HG02852 (cell line): ENCODE measurements at regions not wholly inside any gene's neighbourhood (a gene's known extent, or its start where the extent isn't known, plus 50 kb on each side); places are given as distances from the start of the nearest gene placed in this dataset.

Experiments used
- ATAC-seq: cut with Tn5 transposase; IDR thresholded peaks from one replicate; pipeline ENCODE4 v1.9.1; 2021; ENCODE audit warnings: mild to moderate bottlenecking, moderate library complexity; ENCODE audit not compliant: unreplicated experiment

DNA sequence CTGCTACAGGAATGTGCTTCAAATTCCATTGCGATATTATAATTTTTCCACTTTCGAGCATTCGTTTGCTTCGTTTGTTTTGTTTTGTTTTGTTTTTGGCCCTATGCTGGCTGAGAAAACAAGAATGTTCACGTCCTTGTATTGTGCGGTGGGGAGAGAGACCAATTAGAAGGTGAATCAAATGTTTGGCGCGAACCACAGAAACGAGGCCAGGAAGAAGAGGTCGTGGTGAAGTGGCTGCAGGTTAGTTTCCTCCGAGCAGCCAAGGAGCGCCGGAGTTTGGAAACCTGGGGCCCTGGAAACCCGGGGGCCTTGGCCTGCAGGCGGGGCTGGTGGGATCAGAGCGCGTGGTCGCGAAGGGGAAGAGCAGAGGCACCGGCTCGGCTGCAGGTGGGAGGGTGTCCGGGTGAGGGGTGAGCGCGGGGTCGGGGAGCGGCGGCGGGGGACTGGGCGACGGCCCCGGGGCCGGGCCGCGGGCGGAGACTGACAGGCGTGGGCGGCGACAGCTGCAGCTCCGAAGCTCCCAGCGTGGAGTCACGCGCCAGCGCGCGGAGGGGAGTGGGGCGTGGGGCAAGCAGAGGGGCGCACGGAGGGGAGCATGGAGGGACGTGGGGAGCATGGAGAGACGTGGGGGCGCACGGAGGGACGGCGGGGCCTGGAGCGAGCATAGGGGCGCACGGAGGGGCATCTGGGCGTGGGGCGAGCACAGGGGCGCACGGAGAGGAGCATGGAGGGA lies 141.5 kb upstream of the PDE10A start:
- ATAC-seq: no peak

DNA sequence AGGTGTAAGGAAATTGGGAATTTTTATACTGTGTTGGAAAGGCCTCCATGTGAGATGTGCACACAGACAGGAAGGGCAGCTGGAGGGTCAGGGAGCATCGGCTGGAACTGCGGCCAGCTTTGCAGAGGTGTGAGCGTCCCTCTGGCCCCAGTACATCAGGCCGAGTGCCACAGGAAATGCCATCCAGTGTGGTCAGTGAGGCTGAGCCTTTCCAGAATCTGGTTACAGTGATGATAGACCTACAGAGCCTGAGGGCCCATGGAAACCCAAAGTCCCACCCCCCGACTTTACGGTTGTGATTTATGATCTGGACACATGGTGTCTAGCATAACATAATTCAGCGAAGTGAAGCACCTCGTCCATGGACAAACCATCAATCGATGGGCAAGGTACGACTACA lies 137.3 kb upstream of the PDE10A start:
- ATAC-seq: no peak

DNA sequence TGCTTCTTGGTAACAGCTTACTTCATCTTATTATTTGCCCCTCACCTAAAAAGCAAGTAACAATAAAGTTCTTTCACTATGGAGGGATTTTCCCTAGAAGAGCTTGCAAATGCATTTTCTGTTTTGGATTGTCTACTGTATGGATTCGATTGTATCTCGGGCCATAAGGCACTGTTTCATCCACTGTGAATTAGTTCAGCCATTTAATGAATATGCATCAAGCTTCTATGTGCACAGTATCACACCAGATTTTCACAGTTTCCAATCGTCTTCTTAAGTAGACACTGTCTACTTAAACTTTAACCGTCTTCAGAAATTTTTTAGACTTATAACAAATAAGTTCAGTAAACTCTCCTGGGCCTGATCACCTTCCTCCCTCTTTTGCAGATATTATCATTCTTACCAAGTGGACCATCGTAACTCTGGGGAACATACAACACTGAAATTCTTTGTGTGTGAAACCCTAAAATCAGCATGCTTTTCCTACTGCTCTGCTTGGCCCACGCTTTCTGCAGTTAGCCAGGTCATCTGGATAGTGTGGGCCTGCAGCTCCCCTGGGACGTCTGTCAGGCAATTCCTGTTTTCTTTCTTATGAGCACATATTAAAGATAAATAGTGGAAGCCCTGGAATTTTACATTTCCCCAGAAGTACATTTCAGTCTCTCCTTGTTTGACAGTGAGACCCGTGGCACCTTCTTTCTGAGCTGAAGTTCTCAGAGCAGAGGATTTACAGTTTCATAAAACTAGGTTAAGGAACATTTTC lies 136.5 kb upstream of the PDE10A start:
- ATAC-seq: no peak

DNA sequence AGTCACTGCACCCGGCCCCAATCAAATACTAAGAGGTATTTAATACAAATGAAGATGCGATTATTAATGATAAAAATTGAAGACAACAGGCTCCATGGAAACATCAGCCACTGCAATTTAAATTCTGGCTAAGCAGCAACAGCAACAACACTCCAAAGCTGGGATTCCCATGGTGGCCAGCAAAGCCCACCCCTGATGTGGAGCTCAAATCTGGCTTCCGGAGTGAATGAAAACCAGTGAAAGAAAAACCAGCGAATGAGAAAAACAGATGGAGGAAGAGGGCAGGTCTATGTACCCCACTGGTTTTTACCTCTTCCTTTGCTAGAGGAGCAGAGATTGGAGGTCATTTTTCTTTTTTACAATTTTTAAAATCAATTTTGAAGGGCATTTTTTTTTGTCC lies 135.9 kb upstream of the PDE10A start:
- no peak for ATAC-seq

DNA sequence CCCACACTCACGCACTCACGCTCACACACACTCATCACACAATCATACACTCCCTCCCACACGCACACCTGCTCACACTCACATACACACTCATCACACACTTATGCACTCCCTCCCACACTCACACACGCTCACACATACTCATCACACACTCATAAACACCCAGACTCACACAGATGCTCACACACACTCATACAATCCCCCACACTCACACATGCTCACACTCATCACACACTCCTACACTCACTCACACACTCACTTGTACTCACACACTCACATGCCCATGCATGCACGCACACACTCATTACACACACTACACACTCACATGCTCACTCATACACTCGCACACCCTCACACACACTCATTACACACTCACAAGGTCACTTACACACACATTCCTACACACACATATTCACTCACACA lies 131.1 kb upstream of the PDE10A start:
- no peak for ATAC-seq

DNA sequence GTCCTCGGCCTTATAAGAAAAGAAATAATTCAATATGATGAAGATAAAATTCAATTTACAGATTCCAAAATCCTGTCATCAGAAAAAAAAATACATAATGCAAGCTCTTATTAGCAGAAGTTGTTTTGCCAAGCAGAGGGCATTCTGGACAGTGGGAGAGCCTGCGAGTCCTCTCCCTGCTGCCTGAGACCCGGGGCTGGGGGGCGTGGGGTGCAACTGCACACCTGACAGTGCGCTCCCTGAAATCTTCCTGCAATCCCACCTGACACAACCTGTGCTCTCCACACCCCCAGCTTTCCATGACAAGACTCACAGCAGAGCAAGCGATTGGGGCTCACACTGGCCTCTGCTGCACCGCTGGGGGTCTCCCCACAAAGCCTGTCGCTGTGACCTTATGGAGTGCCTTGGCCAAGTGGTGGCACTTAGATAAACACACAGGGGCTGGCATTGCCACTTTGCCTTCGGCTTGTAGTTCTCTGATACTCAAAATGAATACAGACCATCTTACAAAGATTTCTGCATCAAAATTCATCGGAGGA lies 130.3 kb upstream of the PDE10A start:
- ATAC-seq: no peak

DNA sequence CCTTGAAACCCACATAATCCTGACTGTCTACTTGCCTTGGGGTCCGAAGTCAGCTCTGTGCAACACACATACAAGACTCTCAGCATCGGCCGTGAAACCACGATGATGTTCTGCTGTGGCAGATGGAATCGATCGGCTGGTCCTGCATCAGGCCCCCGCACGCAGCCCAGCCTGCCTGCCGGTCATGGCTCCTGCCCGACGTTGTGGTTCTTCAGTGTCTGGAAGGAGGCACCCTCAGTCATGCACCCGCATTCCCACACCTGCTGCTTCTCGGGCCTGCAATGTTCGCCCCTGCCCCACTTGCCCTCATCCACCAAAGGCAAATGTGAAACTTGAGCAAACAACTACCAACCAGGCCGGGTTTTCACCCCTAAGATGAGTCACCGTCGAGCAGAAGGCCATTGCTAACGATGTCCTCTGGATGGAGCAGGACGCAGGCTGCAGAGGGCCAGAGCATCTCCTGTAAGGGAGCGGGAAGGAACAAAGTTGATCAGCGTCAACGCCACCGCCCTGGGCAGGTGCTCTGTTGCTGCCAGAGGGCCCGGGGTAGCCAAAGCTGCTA lies 128.9 kb upstream of the PDE10A start:
- no peak for ATAC-seq

DNA sequence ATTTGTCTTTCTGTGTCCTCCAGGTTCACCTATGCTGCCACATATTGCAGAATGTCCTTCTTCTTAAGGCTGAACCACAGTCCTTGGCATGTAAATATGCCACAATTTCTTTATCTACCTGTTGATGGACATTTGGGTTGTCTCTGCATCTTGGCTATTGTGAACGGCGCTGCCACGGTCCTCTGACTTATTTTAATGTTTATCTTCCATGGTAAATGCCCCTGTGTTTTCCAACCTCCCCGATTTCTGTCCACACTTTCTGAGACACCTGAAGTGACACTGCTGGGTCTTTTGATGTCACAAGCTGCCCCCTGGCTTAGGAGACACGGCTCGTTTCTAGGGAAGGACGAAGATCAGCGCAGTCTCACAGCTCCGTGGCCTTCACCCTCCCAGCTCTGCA lies 128.3 kb upstream of the PDE10A start:
- ATAC-seq: no peak

DNA sequence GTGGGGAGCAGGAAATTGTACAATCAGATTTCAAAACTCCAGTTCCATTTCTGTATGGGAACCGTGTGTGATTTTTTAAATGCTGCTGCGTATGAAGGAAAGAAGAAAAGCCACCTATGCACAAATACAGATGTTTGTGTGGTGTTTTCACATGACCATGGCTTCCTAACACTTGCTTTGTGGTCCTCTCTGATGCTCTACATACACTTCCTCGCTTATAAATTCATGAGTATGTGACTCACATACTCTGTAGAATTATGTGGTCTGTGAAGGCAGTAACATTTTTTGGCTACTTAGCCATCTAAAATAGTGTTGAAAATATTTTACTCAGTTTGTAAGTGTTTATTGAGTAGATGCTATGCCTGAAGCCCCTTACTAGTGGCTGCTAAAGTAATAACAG lies 119.8 kb upstream of the PDE10A start:
- no peak for ATAC-seq

DNA sequence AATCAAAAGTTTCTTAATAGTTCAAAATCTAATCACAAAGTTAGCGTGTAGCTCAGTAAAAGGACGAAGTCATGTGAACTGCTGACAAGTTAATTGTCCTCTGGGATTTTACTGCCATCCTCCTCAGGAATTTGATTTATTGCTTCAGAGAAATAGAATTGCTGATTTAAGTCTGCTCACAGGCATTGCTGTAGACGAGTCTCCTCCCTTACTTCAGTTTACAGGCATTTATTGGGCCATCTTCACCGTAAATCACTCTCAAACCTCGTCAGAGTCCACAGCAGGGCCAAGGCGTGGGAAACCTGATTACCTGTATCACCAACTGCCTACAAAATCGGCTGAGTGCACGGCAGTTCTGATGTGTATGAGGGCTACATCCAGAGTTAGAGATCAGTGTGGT lies 119.1 kb upstream of the PDE10A start:
- ATAC-seq: no peak

DNA sequence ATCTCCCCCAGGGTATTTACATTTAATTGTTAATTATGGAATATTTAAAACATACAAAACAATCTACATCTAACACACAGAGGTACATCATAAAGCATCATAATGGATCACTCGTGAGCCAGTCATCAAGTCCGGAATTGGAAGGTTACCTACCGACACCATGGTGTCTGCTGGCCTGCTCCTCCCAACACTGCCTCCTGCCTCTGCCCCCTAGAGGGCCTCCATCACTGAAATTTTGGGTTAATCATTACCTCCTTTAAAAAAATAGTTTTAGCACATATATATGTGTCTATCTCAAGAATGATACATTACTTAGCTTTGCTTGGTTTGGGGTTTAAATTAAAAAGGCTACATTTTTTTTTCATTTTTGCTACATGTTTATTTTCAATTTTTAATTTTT lies 114.6 kb upstream of the PDE10A start:
- ATAC-seq: no peak

DNA sequence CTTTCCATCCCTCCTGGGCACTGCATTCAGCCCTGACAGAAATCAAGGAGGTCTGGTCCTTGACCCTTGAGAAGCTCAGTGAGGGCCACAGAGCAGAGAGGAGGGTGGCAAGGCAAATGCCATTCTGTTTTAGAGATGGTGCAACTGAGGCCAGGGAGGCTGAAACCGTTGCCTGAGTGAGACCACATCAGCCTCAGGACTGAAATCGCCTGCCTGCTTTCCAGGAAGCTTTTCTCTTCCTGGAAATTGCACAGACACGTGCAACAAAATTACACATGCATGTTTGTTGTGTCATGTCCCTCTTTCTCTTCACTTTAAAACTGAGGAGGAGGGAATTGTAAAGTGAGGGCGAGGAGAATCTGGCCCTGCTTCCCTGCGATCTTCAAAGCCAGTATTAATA lies 113.7 kb upstream of the PDE10A start:
- ATAC-seq: no peak

DNA sequence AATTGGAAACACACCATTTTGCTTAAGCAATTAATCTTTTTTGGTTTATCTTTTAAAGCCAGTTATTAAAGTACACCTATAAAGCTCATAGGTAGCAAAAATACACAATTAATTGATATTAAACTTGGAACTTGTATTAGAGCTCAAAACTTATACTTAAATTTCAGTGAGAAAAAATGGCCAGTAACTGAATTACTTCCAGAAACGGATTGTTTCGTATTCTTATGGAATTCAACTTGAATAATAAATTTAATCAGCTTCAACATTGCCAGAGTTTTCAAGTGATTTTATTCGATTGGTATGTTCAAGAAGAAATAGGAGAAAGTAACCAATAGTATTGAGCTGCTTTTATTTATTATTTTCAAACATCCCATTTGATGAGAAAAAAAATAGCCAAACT lies 112.7 kb upstream of the PDE10A start:
- no peak for ATAC-seq

DNA sequence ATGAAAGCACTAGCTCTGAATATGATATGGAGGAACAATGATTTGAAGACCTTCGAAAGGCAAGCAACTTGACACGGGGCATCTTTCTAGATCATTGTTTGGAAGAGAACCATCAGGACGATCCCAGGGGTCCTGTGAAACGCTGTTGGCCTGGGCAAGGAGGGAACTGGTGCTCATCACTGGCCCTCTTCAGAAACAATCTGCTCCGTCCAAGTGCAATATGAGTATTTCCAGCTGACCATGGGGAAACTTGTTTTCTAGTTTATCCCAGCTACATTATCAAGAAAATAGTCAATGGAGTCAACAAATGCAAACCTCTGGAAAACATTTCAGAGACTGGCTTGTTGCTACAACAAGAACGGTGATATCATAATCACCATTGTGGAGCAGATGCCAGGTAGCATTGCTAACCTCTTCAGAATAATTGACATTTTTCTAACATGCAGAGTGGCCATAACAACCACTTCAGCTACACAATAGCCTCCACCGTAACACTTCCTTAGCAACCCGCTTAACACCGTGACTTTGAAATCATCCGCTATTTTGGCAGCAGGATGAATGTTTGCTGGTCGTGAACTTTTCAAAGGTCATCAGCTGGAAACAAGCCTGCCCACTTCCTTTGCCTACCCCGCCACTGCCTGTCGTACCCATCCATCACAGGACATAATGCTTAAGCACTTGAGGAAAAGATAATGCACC lies 112.0 kb upstream of the PDE10A start:
- ATAC-seq: no peak

DNA sequence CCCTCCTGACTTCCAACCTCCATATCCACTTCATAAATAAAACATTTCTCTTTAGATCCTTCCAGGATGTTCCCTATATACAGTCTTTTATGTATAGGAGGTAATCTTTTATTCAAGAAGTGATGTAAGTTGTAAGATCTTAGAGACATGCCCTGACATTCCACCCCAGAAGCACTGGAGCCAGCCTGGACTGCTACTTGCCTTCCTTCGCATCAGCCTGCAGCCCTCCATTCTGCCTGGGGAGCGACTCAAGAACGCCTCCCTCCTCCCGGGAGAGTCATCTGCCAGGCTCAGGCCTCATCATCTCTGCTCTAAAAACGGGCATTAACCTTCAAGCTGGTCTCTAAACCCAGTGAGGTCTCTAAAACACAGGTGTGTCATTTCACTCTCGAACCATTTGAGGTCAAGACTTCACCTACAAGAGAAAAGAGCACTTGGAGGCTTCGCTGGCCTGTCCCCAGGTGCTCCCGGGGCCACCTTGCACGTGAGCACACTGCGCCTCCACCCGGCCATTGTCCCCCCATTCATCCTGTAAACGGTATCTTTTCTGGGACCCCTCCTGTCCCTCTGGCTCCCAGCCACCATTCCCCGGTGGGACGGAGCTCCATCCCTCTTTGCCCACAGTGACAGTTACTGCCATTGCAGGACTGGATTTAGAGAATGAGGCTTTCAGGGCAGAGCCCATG lies 107.5 kb upstream of the PDE10A start:
- ATAC-seq: no peak

DNA sequence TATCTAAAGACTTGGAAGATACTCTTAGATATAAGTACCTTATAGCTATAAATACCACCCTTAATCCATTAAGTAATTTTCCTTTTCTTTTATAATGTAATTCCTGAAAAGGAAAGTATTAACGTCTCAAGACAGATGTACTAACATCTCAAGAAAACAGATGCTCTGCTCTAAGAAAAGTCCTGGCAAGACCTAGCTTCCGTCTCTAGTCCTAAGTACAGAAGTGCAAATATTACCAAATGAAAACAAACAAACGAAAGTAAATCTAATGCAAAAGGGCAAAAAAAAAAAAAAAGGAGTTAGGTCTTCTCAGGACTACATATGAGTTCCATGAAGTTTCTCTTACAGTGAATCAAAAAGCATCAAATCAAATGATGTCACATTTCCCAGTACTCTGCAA lies 106.8 kb upstream of the PDE10A start:
- ATAC-seq: no peak

DNA sequence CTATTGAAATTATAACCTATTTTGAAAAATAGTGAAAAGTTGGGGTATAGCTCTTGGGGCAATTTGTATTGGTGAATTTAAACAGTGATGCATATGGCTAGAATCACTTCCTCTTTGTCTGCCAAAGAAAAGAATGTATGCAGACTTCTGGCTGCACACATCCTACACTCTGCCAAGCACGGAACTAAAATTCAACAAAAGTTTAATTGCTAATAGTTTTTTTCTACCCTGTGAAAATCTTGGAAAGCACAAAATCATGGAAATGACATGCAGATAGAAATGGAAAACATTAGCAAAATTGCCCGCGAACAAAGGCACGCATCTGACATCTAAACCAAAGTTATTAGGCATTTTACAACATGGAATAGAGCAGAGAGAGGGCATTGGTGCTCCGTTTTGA lies 106.4 kb upstream of the PDE10A start:
- no peak for ATAC-seq

DNA sequence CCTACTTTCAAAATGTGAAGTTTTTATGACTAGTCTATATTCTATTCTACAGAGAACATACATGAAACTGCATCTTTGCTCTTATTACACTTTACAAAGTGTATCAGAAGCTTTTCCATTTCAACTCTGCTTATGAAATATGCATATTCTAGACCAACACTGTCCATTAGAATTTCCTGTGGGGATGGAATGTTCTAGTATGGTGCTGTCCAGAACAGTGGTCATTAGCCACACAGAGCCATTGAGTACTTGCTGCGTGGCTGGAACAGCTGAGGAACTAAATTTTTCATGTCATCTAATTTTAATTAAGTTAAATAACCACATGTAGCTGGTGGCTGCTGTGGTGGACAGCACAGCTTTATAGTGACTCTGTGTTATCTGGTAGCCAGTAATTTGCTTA lies 105.9 kb upstream of the PDE10A start:
- no peak for ATAC-seq

DNA sequence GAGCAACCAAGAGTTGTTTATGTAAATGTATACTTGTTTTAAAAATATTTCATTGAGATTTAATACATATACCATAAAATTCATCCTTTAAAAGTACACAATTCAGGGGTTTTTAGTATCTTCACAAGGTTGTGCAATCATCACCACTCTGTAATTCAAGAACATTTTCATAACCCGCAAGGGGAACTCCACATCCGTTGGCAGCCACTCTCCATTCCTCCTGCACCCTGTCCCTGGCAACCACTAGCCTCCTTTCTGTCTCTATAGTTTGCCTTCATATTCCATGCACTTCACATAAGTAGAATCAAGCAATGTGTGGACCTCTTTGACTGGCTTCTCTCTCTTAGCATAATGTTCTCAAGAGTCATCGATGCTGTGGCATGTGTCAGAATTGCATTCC lies 104.2 kb upstream of the PDE10A start:
- no peak for ATAC-seq

DNA sequence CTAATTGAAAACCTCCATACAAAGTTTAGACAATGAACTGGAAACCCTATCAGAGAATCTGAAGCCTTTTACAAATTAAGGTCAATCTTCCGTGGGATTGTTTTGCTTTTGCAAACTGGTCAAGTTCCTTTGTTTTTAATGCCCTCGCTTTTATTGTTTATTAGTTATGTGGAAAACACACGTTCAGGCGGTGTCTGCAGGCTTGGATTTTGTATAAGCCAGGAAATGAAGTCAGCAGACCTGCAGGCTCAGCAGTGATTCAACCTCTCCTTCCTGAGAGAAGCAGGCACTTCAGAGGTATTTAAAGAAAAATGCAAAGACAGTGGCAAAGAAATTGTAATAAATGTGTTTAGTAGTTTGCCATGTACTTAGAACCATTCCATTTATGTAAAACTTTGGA lies 103.4 kb upstream of the PDE10A start:
- ATAC-seq: no peak

DNA sequence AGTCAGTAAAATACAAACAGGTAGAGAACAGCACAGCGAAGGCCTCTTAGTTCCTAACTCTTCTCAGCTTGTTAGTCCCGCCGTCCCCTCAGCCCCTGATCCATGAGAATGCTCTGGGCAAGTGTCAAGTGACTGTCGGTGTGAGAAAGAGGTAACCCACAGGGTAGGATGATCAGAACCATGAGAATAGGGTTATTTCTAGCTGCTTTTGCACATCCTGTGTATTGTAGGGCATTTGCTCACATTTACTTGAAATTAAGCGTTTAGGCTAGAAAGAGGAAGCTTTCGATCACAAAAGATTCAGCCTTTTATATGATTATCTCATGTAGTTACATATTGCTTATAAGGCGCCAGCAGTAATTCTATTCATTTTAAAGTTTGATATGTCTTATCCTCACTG lies 103.0 kb upstream of the PDE10A start:
- no peak for ATAC-seq
